Activated effector memory CD4-positive, alpha-beta T cell treated with anti-CD3 and anti-CD28 coated beads, Interleukin-2, amount 50 U/mL, for 16 hours (primary cell): ENCODE measurements at regions not wholly inside any gene's neighbourhood (a gene's known extent, or its start where the extent isn't known, plus 50 kb on each side); places are given as distances from the start of the nearest gene placed in this dataset.
"Not testable (repeated sequence)": the region's sequence is repeated elsewhere in the genome, so short reads cannot be mapped to it uniquely, and the experiment has no call there.

Experiments used
- DNase-seq: peaks from one replicate; pipeline ENCODE4 v3.0.0-alpha.2; 2020

GRCh38 chr22:22811016-22812009 is 76.3 kb upstream of the IGLL5 start:
- DNase-seq, result no peak

- DNase-seq, result no peak
Observed at GRCh38 chr22:22812031-22812905, 75.3 kb upstream of the IGLL5 start.

DNA sequence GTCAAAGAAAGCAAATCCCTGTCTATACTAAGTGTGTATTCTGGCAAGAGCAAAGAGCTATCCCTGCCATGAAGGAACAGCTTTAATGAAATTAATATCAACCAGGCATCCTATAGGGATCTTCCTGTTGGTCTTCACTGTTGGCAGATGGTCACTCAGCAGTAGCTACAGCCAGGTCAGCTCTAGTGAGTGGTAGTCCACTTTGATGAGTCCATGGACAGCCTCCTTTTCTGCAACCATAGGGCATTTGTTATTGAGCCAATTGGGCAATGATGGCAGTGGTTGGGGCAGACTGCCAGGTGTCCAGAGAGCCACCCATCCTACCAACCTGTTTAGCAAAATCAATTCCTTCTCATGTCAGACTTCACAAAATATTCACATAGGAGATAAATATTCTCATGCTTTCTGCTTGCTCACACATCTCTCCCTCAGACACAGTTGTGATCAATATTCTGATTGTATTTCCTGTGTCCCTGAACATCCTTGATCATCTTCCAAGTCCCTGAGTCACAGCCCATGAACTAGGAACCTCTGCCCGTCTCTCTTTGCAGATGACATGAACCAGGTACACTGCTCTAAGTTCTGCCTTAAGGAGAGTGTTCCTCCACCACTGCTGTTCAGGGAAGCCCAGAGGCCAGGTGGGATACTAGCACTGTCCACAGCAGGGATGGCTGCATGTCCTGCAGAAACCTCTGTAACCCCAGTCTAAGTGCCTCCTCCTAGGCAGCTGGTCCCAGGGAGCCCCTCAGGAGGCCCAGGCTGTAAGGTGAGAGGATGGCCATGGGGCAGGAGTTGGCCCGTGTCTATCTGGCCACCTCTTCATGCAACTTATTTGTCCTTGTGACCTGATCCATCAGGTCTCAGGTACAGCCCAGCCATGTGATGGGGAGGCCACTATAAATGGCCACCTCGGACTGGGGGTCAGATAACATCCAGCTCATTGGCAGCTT is 74.2 kb upstream of the IGLL5 start:
- DNase-seq, result no peak

GRCh38 chr22:22814666-22815396 is 72.8 kb upstream of the IGLL5 start:
- DNase-seq, result no peak

DNA sequence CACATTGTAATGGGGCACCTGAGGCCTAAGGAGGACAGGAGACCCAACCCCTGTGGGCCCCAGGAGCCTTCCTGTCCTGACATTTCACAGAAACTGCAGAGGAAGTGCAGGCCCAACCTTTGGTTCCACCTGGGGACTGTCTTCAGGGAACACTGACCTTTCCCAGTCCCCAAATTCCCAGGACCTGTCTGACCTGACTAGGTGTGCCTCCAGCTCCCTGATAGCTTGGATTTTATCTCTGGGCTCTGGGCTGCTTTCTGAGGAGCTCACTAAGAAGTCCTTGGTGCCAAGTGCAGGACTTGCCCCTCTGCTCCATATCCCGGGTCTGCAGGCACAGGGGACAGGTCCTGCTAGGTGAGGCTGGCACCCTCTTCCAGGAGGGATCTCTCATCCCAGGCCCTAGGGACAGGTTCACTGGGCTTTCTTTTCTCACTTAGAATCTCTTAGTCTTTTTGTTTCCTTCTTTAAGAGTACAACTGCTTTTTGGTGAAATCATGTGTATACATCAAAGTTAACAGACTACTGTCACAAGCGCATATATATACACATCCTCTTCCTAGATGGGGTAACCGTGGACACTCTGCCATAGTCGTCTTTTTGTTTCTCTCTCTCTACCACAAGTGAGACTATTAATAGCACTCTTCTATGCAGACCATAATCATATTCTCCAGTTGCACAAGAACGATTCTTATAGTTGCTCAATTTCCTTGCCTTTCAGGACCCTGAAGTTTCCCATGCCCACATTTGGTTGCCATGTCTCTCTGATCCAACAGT is 72.0 kb upstream of the IGLL5 start:
- no peak for DNase-seq

- no peak for DNase-seq
Observed at GRCh38 chr22:22816171-22816514, 71.5 kb upstream of the IGLL5 start.

- DNase-seq, result no peak
Observed at GRCh38 chr22:22816766-22817410, 70.7 kb upstream of the IGLL5 start.

- DNase-seq, result no peak
Observed at GRCh38 chr22:22817468-22818201, 70.0 kb upstream of the IGLL5 start.

GRCh38 chr22:22818202-22818538 is 69.4 kb upstream of the IGLL5 start:
- no peak for DNase-seq

DNA sequence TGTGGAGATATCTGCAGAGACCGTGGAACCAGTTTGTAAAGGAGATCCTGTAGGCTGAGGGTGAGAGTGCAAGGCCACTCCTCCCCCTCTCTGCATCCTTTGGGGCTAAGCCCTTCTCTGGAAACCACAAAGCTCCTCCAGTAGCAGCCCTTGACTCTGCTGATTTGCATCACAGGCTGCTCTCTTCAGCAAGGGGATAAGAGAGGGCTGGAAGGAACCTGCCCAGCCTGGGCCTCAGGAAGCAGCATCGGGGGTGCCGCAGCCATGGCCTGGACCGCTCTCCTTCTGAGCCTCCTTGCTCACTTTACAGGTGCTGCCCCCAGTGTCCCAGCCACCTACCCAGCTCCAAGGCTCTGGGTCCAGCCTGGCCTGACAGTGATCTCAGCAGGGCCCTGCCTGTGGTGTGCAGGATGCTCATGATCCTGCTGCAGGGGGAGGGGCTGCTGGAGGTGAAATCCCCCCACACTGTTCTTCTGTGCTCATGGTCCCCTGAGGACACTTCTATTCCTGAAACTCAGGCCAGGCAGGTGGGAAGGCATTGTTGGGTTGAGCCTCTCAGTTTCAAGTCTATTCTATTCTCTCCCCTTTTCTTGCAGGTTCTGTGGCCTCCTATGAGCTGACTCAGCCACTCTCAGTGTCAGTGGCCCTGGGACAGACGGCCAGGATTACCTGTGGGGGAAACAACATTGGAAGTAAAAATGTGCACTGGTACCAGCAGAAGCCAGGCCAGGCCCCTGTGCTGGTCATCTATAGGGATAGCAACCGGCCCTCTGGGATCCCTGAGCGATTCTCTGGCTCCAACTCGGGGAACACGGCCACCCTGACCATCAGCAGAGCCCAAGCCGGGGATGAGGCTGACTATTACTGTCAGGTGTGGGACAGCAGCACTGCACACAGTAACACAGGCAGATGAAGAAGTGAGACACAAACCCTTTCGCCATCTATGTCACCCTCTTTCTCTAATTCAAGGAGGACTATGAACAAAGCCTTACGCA is 68.5 kb upstream of the IGLL5 start:
- DNase-seq, result peak; percentile 66

DNA sequence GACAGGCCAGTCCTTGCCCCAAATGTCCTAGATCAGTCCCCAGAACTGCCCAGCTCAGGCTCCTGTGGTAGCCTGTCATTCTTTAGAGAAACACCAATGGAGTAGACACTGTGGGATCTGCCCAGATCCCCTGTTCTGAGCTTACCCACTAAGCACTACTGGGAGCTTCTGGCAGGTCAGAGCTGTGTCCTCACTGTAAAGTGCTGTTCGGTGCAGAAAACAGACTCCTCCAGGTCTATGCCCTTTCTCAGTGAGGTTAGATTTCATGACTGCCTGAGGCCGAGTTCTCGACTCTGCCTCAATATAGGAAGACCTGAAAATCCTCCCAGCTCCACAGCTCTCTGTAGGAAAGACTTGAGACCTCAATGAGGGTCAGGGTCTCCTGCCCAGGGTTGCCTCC is 67.5 kb upstream of the IGLL5 start:
- DNase-seq, result no peak

DNA sequence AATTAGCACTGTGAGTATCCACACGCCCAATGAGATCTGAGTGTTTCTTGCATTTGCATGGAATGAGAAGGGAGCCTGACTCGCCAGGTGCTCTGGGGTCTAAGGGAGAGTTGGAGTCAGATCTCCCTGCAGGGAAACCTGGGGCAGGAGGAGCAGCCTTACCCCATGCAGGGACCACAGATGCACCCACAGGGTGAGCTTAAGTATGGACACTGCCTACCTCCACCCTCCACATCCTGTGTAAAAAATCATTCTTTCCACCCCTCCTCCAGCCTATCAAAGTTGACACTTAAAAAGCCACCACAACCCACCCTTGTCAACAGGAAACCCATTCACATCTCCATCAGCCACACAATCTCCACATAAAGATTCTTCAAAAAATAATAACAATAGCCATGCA is 67.0 kb upstream of the IGLL5 start:
- no peak for DNase-seq

DNA sequence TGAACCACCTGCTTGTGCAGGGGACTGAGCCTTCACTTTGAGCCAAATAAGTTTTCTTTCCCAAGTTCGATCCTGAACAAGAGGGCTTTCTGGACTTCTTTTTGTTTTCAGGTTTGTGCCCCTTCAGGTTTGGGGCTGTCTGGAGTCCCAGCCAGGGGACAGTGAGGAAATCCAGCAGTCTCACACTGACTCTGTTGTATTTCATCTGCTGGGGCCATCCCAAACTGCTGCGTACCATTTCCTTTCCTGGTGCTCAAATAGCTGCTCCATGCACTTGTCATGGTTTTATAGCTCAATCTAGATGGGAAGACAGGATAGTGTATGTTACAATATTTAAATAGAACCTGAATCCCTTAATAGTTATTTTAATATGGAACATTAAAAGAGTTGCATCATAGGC is 66.3 kb upstream of the IGLL5 start:
- DNase-seq, result no peak

DNA sequence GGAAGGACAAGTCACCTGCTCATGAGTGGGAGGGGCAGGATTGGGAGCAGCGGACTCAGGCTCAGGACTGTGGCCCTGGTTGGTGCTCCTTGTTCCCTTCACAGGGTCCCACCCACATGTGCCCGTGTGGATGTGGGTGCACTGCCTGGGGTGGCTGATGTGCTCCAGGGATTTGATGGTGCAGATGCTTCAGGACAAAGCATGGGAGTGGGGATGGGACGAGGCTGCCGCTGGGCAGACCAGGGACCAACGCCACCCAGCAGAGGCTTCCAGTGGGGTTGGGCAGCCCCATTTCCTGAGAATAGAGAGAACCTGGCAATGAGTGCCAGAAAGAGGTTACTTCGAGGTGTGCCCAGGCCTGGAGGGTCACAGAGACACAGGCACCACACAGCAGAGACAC is 65.5 kb upstream of the IGLL5 start:
- no peak for DNase-seq

- not testable (repeated sequence) for DNase-seq
Observed at GRCh38 chr22:22822553-22822952, 65.1 kb upstream of the IGLL5 start.

DNA sequence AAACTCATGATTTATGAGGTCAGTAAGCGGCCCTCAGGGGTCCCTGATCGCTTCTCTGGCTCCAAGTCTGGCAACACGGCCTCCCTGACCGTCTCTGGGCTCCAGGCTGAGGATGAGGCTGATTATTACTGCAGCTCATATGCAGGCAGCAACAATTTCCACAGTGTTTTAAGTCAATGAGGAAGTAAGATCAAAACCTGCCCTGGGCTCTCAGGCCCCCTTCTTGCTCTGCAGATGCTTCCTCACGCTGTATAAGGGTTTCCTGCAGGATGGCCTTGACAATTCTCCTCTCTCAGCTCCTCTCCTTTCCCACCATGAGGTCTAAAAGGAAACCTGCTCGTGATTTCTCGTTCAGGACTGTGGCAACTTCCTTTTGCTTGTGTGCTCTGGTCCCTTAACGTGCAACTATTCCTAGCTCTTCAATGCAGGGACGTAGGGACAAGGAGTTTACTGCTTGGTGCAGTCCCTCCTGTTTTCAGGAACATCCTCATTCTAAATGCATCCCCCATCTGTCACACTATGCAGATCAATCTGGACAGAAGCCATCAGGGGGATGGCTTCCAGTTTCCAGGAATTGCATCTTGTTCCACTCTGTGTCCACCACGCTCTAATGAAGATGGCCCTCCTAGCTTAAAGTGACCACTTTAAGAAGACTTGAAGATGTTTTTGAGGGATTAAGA is 64.3 kb upstream of the IGLL5 start:
- no peak for DNase-seq

DNA sequence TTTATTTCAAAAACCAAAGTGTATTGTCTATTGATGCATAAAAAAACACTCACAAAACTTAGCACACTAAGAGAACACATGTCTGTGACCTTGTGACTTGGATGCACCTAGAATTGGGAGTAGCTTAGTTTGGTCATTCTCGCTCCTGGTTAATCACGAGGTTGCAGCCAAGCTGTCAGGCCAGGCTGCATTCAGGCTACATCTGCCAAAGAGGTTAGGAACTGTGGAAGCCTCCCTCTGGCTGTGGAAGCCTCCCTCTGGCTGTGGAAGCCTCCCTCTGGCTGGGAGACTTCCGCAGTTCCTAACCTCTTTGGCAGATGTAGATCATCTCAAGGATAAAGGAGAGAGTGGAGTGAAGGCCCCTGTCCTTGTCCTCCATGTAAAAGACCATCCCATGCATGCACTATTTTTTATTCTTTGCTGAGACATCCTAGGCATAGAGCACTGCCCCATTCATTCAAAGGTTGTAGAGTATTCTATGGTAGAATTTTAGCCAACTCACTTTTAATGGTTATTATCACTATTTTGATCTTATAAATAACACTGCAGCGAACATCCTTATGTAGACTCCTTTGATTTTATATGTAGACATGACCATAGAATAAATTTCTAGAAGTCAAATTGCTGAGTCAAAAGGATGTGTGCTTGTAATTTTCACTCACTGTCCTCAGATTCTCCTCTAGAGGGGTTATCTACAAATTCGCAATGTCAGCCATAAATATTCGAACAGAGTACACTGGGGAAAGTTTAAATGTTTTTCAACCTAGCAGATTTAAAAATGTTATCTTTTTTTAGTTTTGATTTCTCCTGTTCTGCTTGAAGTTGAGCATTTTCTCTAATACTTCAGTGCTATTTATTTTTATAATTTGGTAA is 63.0 kb upstream of the IGLL5 start:
- DNase-seq, result no peak
